NCI-H2171 treated with DMSO at 0.1 percent for 48 hours (cell line): ENCODE measurements at regions not wholly inside any gene's neighbourhood (a gene's known extent, or its start where the extent isn't known, plus 50 kb on each side); places are given as distances from the start of the nearest gene placed in this dataset.

Experiments
- DNase-seq: peaks from one replicate; lab custom pipeline; 2025; lab: John Stamatoyannopoulos, UW

DNA sequence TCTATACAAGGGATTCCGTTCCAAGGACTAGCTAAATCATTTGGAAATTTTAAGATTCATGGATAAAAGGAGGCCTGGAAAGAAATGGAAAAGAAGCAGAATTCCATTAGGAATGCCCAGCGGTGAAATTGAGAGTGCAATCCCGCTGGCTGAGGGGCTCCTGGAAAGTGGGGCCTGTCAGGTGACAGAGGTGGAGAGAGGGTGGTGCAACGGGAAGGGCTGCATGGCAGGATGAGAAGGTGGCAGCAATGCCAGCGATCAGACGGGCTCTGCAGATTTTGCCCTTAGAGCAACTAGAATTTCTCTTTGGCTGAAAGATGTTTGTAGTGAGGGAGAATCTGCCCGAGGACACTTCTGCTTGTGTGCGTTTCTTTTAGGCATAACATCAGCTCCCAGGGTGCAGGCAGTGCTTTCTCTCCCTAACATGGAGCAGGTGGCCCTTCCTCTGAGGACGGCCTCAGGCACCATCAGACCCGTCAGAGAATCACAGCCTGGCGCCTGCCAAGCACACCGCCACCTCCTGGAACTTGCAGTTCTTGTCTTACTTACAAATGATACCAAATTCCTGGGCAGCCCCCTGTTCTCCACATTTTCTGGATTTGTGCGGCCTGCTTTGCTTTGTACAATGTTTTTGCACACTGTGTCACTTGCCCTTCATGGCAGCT, 261.6 kb downstream of the NDUFA10 start:
- DNase-seq, result peak; percentile 1

DNA sequence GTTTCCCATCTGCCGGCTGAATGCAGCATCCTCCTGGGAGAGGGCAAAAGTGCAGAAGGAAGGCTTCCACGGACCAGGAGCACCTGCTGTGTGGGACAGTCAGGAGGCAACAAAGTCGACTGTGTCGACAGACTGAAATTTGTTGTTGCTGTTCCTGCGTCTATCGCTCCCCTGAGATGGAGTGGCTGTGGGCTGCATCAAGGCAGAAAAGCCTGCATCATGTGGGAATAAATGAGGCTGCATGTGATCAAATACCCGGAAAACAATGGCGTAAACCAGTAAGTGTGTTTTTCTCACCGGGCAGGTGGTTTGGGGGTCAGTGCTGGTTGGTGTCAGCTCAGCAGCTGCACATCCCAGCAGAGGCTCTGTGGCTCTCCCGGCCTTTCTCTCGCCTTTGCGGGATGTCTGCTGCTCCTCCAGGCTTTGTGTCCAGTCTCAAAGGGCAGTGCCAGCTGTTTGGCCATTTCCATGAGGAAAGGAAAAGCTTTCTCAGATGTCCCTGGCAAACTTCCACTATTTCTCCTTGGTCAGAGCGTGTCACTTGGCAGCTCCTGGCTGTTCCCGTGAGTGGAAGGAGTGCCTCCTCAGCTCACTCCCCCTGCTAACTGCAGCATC, 262.4 kb downstream of the NDUFA10 start:
- DNase-seq, result no peak

DNA sequence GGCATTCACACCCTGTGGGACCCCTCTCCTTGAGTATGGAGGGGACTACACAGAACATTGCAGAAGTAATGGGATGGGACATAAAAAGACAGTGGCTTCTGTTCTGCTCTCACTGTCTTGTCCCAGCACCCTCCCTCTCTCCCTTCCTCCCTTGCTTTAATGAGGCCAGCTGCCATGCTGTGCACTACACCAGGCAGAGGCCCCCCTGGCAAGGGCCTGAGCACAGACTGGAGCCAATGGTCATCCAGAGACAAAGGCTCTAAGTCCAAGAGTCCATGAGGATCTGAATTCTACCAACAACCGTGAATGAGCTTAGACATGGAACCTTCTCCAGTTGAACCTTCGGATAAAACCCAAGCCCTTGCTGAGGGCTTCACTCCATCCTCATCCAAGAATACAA, 263.0 kb downstream of the NDUFA10 start:
- DNase-seq, result no peak

DNA sequence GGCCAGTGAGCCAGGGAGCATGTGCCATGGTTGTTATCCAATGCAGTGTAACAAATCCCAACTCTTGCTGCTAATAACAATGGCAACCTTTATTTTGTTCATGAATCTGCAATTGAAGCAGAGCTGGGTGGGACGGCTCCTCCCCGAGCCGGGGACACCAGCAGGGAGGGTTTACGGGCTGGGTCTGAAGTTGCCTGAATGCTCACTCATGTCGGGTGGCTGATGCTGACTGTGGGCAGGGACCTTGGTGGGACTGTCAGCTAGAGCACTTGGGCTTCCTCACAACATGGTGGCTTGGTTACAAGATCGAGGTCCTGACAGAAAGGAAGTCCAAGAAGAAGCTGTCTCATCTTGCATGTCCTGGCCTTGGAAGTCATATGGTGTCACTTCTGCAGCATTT, 264.5 kb downstream of the NDUFA10 start:
- no peak for DNase-seq

DNA sequence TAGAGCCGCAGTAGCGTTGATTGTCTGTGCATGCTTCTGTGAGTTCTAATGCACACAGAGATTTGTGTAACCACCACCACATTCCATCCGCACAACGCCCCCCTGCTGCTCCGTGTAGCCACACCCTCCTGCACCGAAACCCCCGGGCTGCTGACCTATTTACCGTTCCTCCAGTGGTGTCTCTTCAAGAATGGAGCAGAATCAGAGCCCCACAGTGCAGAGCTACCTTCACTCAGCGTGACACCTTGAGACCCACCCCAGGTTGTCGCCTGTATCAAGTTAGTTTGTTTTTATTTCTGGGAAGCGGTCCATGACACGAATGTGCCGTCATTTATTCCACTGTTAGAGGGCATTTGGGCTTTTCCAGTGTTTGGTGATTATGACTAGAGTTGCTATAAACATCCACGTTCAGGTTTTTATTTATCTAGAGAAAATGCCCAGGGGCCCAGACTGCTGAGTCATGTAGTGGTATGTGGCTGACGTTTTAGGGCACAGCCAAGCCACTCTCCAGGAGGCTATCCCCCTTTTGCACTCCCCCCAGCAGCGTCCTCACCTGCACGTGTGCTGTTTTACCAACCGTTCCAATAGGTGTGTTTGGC, 266.8 kb downstream of the NDUFA10 start:
- DNase-seq, result no peak

DNA sequence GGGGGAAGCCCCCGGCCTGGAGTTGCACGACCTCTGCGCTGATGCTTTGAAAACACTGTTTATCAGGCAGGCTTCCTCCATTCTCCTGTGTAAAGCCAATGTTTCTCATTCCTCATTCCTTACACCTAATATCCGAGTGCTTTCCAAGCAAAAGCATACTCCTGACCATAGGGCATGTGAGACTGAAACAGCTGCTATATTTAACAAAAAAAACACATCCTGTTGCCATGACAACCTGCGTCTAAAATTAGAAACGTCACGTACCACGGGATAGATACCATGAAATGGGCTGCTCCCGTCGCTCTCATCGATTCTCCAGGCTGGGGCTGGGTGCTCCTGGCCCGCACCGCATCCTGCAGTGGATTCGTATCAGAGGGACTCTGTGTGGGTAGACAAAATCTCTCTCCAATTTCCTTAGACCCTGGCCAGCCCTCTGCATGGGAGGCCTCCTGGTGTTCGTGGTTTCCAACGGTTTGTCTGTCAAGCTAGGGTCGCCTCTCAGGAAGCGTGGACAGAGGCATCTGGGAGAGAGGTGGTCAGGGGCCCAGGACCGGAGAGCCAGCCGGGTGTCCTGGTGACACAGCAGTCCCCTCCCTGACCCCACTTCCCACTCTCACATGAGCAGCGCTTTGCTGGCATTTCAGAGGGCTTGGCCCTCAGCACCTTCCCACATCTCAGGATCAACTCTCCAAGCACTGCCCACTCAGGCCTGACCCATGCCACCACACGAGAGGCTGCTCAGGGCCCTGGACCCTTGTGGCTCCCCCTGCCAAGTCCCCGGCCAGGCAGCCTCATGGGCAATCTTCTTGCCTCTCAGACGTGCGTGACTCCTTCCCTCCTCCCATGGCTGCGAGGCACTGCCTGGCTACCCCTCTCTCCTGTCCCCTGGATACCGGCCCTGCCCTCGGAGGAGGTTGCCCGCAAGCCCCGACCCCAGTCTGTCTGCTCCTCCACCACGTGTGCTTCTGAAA, 268.1 kb downstream of the NDUFA10 start:
- no peak for DNase-seq

DNA sequence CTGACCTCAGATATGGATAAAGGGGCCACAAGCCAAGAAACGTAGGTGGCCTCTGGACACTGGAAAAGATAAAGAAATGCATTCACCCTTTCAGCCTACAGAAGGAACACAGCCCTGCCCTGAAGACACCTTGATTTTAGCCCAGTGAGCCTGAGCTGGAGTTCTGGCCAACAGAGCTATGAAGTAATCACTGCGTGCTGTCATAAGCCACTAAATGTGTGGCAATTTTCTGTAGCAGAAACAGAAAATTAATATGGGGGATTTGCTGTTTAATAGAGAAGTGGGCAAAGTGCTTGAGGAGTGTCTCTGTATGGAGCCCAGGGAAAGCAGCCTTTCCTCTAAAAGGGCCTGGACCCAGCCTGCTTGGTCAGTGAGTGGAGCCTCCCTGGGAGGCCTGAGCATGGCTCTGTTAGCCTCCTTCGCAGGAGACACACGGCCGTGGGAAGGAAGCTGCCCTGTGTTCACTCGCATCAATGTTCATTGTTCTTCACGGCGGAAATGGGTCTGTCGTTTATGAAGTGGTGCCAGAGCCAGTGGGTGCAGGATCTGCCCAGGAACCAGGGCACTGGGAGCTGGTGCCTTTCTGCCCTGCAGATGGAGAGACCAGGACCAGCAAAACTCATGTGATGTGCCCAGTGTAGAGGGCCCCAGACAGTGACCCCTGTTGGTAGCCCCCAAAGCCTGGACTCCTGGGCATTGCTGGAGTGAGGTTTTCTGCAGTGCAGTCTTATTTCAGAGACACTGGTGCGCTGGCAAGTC, 268.9 kb downstream of the NDUFA10 start:
- no peak for DNase-seq

DNA sequence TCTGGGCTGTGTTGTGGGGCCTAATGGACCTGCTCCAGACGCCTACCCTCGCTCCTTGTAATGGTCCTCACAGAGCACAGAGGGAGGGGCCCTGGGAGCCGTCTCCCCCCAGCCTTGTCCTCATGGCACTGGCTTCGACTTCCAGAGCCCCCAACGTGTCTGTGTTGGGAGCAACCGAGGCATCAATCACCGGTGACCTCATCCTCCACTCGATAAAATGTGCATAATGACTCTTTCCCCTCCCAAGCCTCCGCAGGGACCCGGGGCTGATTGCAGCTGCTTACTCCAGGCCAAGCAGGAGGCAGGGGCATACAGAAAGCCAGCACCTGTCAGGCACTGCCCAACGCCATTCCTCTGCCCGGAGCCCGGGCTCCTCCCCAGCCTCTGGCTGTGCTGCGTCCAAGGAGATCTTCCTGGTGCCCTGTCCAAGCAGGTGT, 271.7 kb downstream of the NDUFA10 start:
- DNase-seq, result no peak

DNA sequence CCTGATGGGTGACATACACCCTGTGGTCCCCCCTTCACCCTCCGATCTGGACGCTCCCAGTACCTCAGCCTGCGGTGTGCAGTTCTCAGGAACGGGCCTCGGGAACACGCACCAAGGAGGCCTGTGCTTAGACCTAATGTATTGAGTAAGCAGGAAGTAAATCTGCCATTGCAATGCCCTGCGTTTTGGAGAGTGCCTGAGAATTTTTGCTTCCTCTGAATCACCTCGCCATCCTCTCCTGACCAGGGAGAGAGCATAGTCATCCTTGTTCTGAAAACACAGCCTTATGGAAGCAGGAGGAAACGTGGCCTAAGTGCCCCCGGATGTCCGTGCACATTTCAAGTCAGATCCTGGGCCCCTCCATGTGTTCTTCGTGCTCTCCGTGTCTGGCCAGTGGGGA, 272.2 kb downstream of the NDUFA10 start:
- no peak for DNase-seq

DNA sequence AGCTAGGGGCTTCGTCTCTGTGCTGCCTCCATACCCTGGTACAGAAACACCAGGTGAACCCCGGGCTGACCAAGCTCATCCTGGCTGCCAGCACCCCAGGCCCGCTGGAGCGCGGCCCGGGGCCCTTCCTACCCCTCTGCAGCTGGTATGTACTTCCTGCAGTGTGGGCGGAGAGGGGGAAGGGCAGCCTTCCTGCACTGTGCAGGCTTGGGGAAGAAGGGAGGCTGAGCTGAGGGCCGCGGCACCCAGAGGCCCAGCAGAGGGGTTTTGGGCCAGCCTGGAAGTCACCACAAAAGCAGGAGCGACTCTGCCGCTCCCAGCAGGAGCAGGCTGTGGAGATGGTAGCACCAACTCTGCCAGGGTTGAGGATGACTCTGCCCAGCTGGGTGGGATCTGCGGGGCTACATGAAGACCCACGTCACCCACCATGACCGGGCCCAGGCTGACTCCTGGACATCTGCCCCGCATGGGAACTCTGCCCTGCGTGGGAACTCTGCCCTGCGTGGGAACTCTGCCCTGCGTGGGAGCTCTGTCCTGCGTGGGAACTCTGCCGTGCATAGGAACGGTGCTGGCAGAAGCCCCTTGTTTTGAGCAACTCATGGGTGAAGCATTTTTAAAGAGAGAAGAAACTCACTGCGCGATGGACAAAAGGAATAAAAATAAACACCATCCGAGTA, 273.3 kb downstream of the NDUFA10 start:
- DNase-seq, result no peak

DNA sequence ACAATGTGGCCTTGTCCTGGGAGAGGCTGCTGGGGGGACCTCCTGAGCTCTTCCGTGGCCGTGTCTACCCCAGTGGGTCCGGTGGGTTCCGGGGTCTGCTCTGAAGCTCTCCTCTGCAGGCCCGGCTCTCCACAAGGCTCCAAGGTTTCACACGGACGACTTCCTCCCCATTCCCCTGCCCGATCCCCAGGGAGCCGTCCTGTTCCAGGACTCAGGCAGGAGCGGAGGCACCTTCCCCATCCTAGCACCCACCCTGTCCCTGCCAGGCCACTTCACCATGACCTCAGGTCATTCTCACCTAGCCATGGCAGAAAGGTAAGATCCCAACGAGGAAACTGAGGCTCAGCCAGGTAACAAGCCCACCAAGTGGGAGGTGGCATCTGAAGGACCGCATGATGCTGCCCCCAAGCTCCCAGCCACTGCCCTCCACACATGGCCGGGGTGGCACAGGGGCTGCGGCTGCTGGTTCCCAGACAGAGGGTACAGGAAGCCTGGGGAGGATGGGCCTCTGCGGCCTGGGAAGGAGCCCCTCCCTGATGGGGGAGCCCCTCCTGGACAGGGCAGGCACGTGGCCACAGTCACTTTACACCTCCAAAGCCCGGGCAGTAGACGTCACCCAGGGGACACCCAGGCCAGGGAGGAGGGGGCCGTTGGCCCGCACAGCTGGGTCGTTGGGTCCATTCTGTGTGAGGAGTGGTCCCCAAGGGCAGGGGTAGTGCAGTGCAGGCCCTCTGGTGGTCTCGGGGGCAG, 274.0 kb downstream of the NDUFA10 start:
- DNase-seq, result no peak

DNA sequence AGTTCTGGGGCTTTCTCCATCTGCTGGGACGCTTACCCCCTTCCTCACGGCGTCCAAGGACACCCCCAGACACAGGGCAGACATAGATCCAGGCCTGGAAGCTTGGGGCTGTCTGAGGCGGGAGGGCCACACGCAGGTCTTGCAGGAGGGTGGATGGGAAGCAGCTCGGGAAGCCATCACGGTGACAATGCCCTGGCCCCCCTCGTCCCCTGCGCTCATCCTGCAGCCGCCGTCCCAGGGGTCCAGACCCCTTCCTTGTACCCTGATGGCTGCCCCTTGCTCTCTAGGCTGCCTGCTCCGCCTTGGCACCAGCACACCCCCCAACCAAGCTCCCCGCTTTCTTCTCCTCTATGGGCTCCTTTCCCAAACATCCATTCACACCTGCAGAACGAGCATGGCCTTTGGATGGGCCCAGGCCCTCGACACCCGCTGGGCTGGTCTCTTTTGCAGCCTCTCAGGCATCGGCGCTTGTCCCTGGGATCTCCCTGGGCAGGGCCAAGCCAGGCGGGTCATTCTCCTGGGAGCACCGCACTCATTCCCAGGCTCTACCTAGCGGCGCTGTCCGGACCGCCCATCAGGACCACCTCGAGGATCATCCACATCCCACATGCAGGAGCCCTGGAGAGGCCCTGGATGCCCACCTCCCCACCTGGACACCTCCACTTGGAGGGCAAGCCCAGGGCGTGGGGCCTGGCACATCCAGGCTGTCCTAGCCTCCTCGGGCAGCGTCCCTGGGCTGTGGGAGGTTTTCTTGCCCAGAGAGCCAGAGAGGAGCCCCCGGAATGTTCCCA, 274.9 kb downstream of the NDUFA10 start:
- DNase-seq, result no peak

DNA sequence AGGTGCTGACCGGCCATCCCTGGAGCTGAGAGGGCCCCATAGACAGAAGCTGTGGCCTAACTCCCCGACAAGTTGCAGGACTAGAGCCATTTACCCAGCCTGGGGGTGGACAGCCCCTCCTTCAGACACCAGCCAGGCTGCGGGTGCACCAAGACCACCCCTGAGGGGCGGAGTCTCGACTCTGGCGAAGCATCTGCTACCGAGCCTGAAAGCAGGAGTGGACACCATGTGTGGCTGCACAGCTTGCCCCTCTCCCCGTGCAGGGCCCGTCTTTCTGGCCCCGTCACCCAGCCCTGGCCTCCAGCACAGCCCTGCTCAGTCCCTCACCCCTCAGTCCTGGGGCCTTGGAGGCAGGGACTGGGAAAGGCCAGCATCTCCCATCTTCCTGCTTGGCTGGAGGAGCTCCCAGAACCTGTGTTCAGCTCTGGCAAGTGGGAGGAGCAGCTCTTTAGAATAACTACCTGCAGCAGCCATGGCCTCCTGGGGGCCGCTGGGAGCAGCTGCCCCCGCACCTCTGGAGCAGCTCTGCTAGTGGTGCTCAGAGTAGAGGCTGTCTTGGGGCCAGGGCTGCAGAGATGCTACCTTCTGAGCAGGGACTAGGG, 275.8 kb downstream of the NDUFA10 start:
- no peak for DNase-seq

DNA sequence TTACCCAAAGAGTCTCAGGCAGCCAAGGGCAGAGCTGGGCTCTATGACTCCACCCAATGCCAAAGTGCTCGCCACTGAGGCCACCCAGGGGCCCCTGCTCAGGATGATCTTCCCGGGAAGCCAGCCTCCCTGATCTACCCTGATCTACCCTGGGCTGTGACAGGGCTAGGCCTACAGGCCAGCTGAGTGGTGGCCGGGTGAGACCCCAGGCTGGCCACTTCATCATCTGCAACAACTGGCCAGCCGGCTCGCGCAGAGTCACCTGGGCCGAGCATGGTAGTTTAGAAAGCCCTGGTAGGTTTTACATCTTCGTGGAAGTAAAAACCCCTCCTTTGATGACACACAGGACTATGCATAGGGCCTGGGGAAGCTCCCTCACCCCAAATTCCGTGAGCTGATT, 276.3 kb downstream of the NDUFA10 start:
- DNase-seq, result no peak

DNA sequence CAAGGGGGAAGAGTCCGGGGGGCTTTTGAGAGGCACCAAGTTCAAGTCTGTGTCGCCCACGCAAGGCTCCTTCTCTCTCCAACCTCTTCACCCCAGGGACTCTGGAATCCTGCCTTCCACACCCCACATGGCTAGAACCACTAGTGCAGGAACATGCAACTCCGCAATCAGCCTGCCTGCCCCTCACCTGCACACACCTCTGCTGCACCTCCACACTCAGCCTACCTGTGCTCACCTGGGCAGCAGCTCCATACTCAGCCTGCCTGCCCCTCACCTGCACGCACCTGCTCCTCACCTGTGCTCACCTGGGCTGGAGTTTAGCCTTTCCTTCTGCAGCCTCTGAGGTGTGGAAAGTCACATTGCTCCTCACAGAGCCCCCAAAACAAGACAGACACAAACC, 277.4 kb downstream of the NDUFA10 start:
- no peak for DNase-seq

DNA sequence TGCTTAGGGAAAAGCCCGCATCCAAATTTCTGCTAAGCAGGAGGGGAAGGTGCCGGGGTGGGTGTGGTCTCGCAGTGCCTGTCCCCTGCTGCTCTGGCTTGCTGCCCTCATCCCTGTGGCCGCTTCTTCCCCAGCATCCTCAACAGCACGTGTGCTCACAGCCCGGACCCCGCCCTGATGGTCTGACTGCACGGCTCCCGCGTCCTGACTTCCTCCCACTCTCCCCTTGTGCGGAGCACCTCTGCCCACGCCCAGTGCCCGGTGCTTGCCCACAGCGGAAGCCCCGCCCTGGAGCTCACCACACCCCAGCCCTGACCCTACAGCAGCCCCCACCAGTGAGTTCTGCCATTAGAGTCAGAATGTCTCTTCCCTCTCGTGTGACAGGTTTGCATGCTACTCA, 277.9 kb downstream of the NDUFA10 start:
- no peak for DNase-seq

DNA sequence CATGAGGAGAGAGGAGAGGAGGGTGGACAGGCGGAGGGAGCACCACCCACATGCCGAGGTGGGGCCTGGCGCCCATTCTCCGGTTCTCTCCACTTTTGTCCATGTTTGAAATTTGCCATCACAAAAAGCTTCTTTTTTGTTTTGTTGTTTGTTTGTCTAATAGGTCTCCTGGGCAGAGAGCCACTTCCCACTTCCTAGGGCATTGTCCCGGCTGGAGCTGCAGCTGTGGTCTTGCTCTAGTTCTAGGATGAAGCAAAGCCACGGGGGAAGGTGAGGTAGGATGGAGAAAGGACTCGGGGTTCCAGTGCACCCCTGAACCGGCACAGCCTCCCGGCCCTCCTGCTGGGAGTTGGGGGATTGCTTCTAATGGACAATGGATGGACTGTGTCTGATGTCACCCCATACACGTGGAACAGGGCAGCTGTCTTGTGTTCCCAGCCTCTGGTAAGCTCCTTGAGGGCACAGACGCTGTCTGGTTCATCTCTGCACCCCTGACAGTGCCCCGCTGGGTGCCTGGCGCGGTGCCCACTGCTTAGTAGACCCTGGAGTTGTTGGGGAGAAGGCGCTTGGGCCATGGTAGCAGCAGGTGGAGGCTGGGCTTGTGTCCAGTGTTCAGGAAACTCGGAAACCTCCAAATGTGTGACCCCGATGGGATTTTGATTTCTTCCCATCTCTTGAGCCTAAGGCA, 278.4 kb downstream of the NDUFA10 start:
- no peak for DNase-seq

DNA sequence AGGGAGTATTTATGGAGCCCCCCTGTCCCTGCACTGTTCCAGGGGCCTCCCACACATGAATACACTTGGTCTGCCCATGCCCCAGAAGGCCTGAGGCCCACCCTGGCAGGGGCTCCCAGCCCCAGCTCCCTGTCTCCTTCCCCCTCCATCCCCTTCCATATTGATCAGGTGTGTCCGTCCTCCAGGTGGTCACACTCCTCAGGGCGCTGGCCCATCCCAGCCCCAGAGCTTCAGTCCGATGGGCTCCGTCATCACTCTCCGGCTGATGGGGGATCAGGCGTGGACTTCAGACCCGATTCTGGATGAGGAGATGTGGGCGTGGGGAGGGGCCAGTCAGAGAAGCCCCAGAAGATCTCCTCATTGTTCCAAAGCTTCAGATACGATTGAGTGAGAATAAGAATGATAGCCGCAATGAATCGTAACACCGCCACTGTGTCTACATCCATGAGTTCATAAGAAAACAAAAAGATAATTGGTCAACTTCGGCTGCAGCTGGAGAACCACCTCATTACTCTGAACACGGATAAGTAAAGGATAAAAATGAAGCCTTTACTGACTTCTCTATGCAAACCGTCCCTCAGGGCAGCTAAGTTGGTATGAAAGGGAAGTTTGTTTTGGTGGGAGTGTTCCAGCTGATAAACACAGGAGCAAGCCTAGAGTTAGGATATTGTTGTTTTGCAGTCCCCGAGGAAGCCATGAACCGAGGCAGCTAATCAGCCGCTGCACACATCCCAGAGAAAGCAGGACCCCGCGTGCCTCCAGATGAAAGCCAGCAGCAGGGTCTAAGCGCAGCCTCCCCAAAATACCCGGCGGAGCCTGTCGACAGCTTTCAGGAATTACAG, 279.5 kb downstream of the NDUFA10 start:
- no peak for DNase-seq
